ACC112 (cell line): ENCODE measurements at regions not wholly inside any gene's neighbourhood (a gene's known extent, or its start where the extent isn't known, plus 50 kb on each side); places are given as distances from the start of the nearest gene placed in this dataset.
"Not testable (repeated sequence)": the region's sequence is repeated elsewhere in the genome, so short reads cannot be mapped to it uniquely, and the experiment has no call there.

ENCODE experiments used
- H2AFZ ChIP-seq: fragments of 200-600 bp; sonication (generic); one replicate; pipeline ENCODE4 v1.6.0; 2017; ENCODE audit warnings: antibody characterized with exemption, low read length; ENCODE audit not compliant: unreplicated experiment
- H3K27ac ChIP-seq: fragments of 200-600 bp; sonication (generic); 2 replicates; pipeline ENCODE4 v1.5.1; 2014; ENCODE audit warnings: low read depth, mild to moderate bottlenecking, antibody characterized with exemption, low read length, moderate library complexity
- H3K27me3 ChIP-seq: fragments of 200-600 bp; sonication (generic); 2 replicates; pipeline ENCODE4 v1.6.1; 2014; ENCODE audit warnings: mild to moderate bottlenecking, antibody characterized with exemption, low read length, moderate library complexity, mixed read lengths; ENCODE audit not compliant: insufficient read depth
- H3K36me3 ChIP-seq: fragments of 200-600 bp; sonication (generic); 2 replicates; pipeline ENCODE4 v1.6.1; 2016; ENCODE audit warnings: mild to moderate bottlenecking, antibody characterized with exemption, low read length, moderate library complexity, mixed read lengths; ENCODE audit not compliant: insufficient read depth
- H3K4me1 ChIP-seq: fragments of 200-600 bp; sonication (generic); one replicate; pipeline ENCODE4 v1.6.1; 2016; ENCODE audit warnings: low read length, mixed read lengths; ENCODE audit not compliant: insufficient read depth, unreplicated experiment, control insufficient read depth
- H3K4me3 ChIP-seq: fragments of 200-600 bp; sonication (generic); 2 replicates; pipeline ENCODE4 v1.5.1; 2014; ENCODE audit warnings: mild to moderate bottlenecking, low read depth, low read length
- H3K79me2 ChIP-seq: fragments of 200-600 bp; sonication (generic); one replicate; pipeline ENCODE4 v1.6.0; 2016; ENCODE audit warnings: low read length; ENCODE audit not compliant: control insufficient read depth, unreplicated experiment, insufficient read depth

GRCh38 chr13:86474971-86475370 lies 675.8 kb upstream of the SLITRK6 start:
- Histone ChIP-seq H2AFZ (no peak overlapping the region), H3K4me3 (no peak overlapping the region), H3K36me3 (no peaks in the 10 kb centered on the region), H3K79me2 (no peaks in the 10 kb centered on the region), H3K27me3 (no peaks in the 10 kb centered on the region), H3K4me1 (no peaks in the 10 kb centered on the region), H3K27ac (no peak overlapping the region)

GRCh38 chr13:86476656-86477055 lies 677.4 kb upstream of the SLITRK6 start:
- Histone ChIP-seq H3K79me2 (no peaks in the 10 kb centered on the region), H2AFZ (no peak overlapping the region), H3K36me3 (no peaks in the 10 kb centered on the region), H3K4me3 (no peak overlapping the region), H3K27me3 (no peaks in the 10 kb centered on the region), H3K27ac (no peak overlapping the region), H3K4me1 (no peaks in the 10 kb centered on the region)

GRCh38 chr13:86486582-86486981 lies 687.4 kb upstream of the SLITRK6 start:
- no peaks in the 10 kb centered on the region for H3K4me1 ChIP-seq
- no peaks in the 10 kb centered on the region for H3K79me2 ChIP-seq
- no peak overlapping the region for H2AFZ ChIP-seq
- H3K36me3 ChIP-seq = no peaks in the 10 kb centered on the region
- no peaks in the 10 kb centered on the region for H3K27me3 ChIP-seq
- no peak overlapping the region for H3K27ac ChIP-seq
- no peak overlapping the region for H3K4me3 ChIP-seq

- no peaks in the 10 kb centered on the region for H3K79me2 ChIP-seq
- no peak overlapping the region for H2AFZ ChIP-seq
- no peaks in the 10 kb centered on the region for H3K27me3 ChIP-seq
- H3K4me1 ChIP-seq = no peaks in the 10 kb centered on the region
- no peak overlapping the region for H3K27ac ChIP-seq
- no peak overlapping the region for H3K4me3 ChIP-seq
- H3K36me3 ChIP-seq = no peaks in the 10 kb centered on the region
Observed at GRCh38 chr13:86491121-86491520, 691.9 kb upstream of the SLITRK6 start.

GRCh38 chr13:86501931-86502330 lies 702.7 kb upstream of the SLITRK6 start:
- not testable (repeated sequence) for H3K4me3 ChIP-seq, H3K79me2 ChIP-seq, H3K27ac ChIP-seq, H2AFZ ChIP-seq, H3K4me1 ChIP-seq, H3K27me3 ChIP-seq, H3K36me3 ChIP-seq

GRCh38 chr13:86510792-86511191 lies 711.6 kb upstream of the SLITRK6 start:
- H3K27me3 ChIP-seq = no peaks in the 10 kb centered on the region
- H3K27ac ChIP-seq = no peak overlapping the region
- H3K36me3 ChIP-seq = no peaks in the 10 kb centered on the region
- peak overlapping the region; percentile 49; the same call in 1 of the 2 replicates for H3K4me3 ChIP-seq
- H2AFZ ChIP-seq = peak overlapping the region; percentile 50
- H3K4me1 ChIP-seq = no peaks in the 10 kb centered on the region
- no peaks in the 10 kb centered on the region for H3K79me2 ChIP-seq

GRCh38 chr13:86541461-86541860 lies 742.2 kb upstream of the SLITRK6 start:
- Histone ChIP-seq H2AFZ (no peak overlapping the region), H3K27me3 (no peaks in the 10 kb centered on the region), H3K27ac (no peak overlapping the region), H3K36me3 (no peaks in the 10 kb centered on the region), H3K4me3 (no peak overlapping the region), H3K79me2 (no peaks in the 10 kb centered on the region), H3K4me1 (no peaks in the 10 kb centered on the region)

- no peak overlapping the region for H2AFZ ChIP-seq
- no peaks in the 10 kb centered on the region for H3K27me3 ChIP-seq
- H3K79me2 ChIP-seq = no peaks in the 10 kb centered on the region
- H3K36me3 ChIP-seq = no peaks in the 10 kb centered on the region
- no peak overlapping the region for H3K4me3 ChIP-seq
- H3K27ac ChIP-seq = no peak overlapping the region
- no peaks in the 10 kb centered on the region for H3K4me1 ChIP-seq
Observed at GRCh38 chr13:86554066-86554465, 754.8 kb upstream of the SLITRK6 start.

GRCh38 chr13:86559901-86560300 lies 760.7 kb upstream of the SLITRK6 start:
- H3K79me2 ChIP-seq = no peaks in the 10 kb centered on the region
- no peak overlapping the region for H3K4me3 ChIP-seq
- no peaks in the 10 kb centered on the region for H3K27me3 ChIP-seq
- no peaks in the 10 kb centered on the region for H3K36me3 ChIP-seq
- no peak overlapping the region for H3K27ac ChIP-seq
- H2AFZ ChIP-seq = no peak overlapping the region
- no peaks in the 10 kb centered on the region for H3K4me1 ChIP-seq

- H3K79me2 ChIP-seq = no peaks in the 10 kb centered on the region
- no peak overlapping the region for H3K4me3 ChIP-seq
- no peaks in the 10 kb centered on the region for H3K27me3 ChIP-seq
- no peaks in the 10 kb centered on the region for H3K4me1 ChIP-seq
- H3K27ac ChIP-seq = no peak overlapping the region
- H2AFZ ChIP-seq = peak overlapping the region; percentile 14
- H3K36me3 ChIP-seq = no peaks in the 10 kb centered on the region
Observed at GRCh38 chr13:86562866-86563265, 763.6 kb upstream of the SLITRK6 start.

- no peaks in the 10 kb centered on the region for H3K36me3 ChIP-seq
- no peak overlapping the region for H3K27ac ChIP-seq
- H3K4me1 ChIP-seq = no peaks in the 10 kb centered on the region
Observed at GRCh38 chr13:86563308-86563707, 764.1 kb upstream of the SLITRK6 start.

More at GRCh38 chr13:86563308-86563707, 764.1 kb upstream of the SLITRK6 start:
- H2AFZ ChIP-seq = peak overlapping the region; percentile 14
- no peak overlapping the region for H3K4me3 ChIP-seq
- H3K27me3 ChIP-seq = no peaks in the 10 kb centered on the region
- H3K79me2 ChIP-seq = no peaks in the 10 kb centered on the region
